HEK293 (cell line): ENCODE measurements at regions not wholly inside any gene's neighbourhood (a gene's known extent, or its start where the extent isn't known, plus 50 kb on each side); places are given as distances from the start of the nearest gene placed in this dataset.

Experiments used
- CTCF ChIA-PET: fragments of 350-600 bp; formaldehyde crosslinking; extraction: SDS; loops from one replicate; lab custom pipeline; 2021; ENCODE audit warnings: antibody characterized with exemption; lab: Yijun Ruan, JAX
- POLR2A ChIA-PET: fragments of 300-600 bp; formaldehyde crosslinking; extraction: SDS; loops from one replicate; lab custom pipeline; 2020; ENCODE audit warnings: antibody characterized with exemption, inconsistent platforms; lab: Yijun Ruan, JAX
- H3K27ac ChIP-seq: fragments of 200-500 bp; sonication (Bioruptor generic); 2 replicates; pipeline ENCODE4 v1.5.1; 2014; ENCODE audit warnings: low read depth, low read length, control low read depth, inconsistent platforms; ENCODE audit errors: extremely low read depth
- H3K36me3 ChIP-seq, 2 experiments: fragments of 200-500 bp in 1 of 2; sonication (Bioruptor generic) in 1 of 2; 1 replicate in 1 of 2; 2 replicates in 1 of 2; pipeline ENCODE4 v1.5.1; 2014 to 2017; ENCODE audit warnings: inconsistent platforms in 2 of 2, low read length in 2 of 2; ENCODE audit not compliant: control insufficient read depth in 2 of 2, insufficient read depth in 1 of 2
- H3K4me1 ChIP-seq: fragments of 200-500 bp; sonication (Bioruptor generic); 2 replicates; pipeline ENCODE4 v1.5.1; 2014; ENCODE audit warnings: mild to moderate bottlenecking, low read length, inconsistent platforms; ENCODE audit not compliant: control insufficient read depth, insufficient read depth
- H3K4me3 ChIP-seq: 2 replicates; pipeline ENCODE4 v1.5.1; 2011; ENCODE audit warnings: low read depth, mild to moderate bottlenecking, control low read depth, low read length, moderate library complexity
- H3K9me3 ChIP-seq: fragments of 200-500 bp; sonication (Bioruptor generic); 2 replicates; pipeline ENCODE4 v1.5.1; 2014; ENCODE audit warnings: low read depth, low read length, inconsistent platforms; ENCODE audit not compliant: control insufficient read depth, insufficient read depth
- BCL11A ChIP-seq: fragments of 450-650 bp; formaldehyde crosslinking; IDR thresholded peaks from 2 replicates; pipeline ENCODE4 v1.5.1; 2016; ENCODE audit warnings: low read depth, missing biosample characterization, missing genetic modification characterization
- EGR2 ChIP-seq: fragments of 450-650 bp; formaldehyde crosslinking; IDR thresholded peaks from 2 replicates; pipeline ENCODE4 v1.5.1; 2016; ENCODE audit warnings: low read depth, missing biosample characterization, missing genetic modification characterization
- HOXD13 ChIP-seq: sonication (generic); formaldehyde crosslinking; IDR thresholded peaks from 2 replicates; pipeline ENCODE4 v1.8.0; 2022; ENCODE audit warnings: missing genetic modification reagents, borderline replicate concordance
- OSR2 ChIP-seq: fragments of 450-650 bp; formaldehyde crosslinking; IDR thresholded peaks from 2 replicates; pipeline ENCODE4 v1.5.1; 2016; ENCODE audit warnings: missing biosample characterization, missing genetic modification characterization
- YY2 ChIP-seq: fragments of 450-650 bp; formaldehyde crosslinking; IDR thresholded peaks from 2 replicates; pipeline ENCODE4 v1.5.1; 2016; ENCODE audit warnings: missing biosample characterization, missing genetic modification characterization
- ZBTB20 ChIP-seq: fragments of 450-650 bp; formaldehyde crosslinking; IDR thresholded peaks from 2 replicates; pipeline ENCODE4 v1.5.1; 2016; ENCODE audit warnings: missing biosample characterization, missing genetic modification characterization
- ZBTB21 ChIP-seq: fragments of 450-650 bp; formaldehyde crosslinking; IDR thresholded peaks from 2 replicates; pipeline ENCODE4 v1.5.1; 2017; ENCODE audit warnings: missing biosample characterization, missing genetic modification characterization
- ZEB2 ChIP-seq: fragments of 450-650 bp; formaldehyde crosslinking; IDR thresholded peaks from 2 replicates; pipeline ENCODE4 v1.5.1; 2016; ENCODE audit warnings: missing biosample characterization, missing genetic modification characterization
- ZFP3 ChIP-seq: fragments of 450-650 bp; formaldehyde crosslinking; IDR thresholded peaks from 2 replicates; pipeline ENCODE4 v1.5.1; 2016; ENCODE audit warnings: low read depth, missing biosample characterization, missing genetic modification characterization
- ZFP37 ChIP-seq: fragments of 450-650 bp; formaldehyde crosslinking; IDR thresholded peaks from 2 replicates; pipeline ENCODE4 v1.5.1; 2016; ENCODE audit warnings: missing biosample characterization, missing genetic modification characterization
- ZNF114 ChIP-seq: fragments of 450-650 bp; formaldehyde crosslinking; IDR thresholded peaks from 2 replicates; pipeline ENCODE4 v1.5.0; 2017; ENCODE audit warnings: missing biosample characterization, missing genetic modification characterization
- ZNF133 ChIP-seq: fragments of 450-650 bp; formaldehyde crosslinking; IDR thresholded peaks from 2 replicates; pipeline ENCODE4 v1.5.1; 2016; ENCODE audit warnings: missing biosample characterization, missing genetic modification characterization
- ZNF184 ChIP-seq: fragments of 450-650 bp; IDR thresholded peaks from 2 replicates; pipeline ENCODE4 v1.5.1; 2018; ENCODE audit warnings: missing biosample characterization, mild to moderate bottlenecking, missing genetic modification characterization
- ZNF211 ChIP-seq: fragments of 450-650 bp; formaldehyde crosslinking; IDR thresholded peaks from 2 replicates; pipeline ENCODE4 v1.5.1; 2016; ENCODE audit warnings: low read depth, missing biosample characterization, missing genetic modification characterization
- ZNF214 ChIP-seq: fragments of 450-650 bp; formaldehyde crosslinking; IDR thresholded peaks from 2 replicates; pipeline ENCODE4 v1.5.1; 2017; ENCODE audit warnings: missing biosample characterization, mild to moderate bottlenecking, missing genetic modification characterization, borderline replicate concordance
- ZNF302 ChIP-seq: fragments of 450-650 bp; formaldehyde crosslinking; IDR thresholded peaks from 2 replicates; pipeline ENCODE4 v1.5.1; 2016; ENCODE audit warnings: missing biosample characterization, missing genetic modification characterization, low read depth
- ZNF324 ChIP-seq: fragments of 450-650 bp; formaldehyde crosslinking; IDR thresholded peaks from 2 replicates; pipeline ENCODE4 v1.5.1; 2016; ENCODE audit warnings: missing biosample characterization, missing genetic modification characterization
- ZNF510 ChIP-seq: fragments of 450-650 bp; formaldehyde crosslinking; IDR thresholded peaks from 2 replicates; pipeline ENCODE4 v1.5.1; 2018; ENCODE audit warnings: mild to moderate bottlenecking, missing genetic modification characterization, missing biosample characterization; ENCODE audit not compliant: insufficient replicate concordance
- ZNF768 ChIP-seq: fragments of 450-650 bp; formaldehyde crosslinking; IDR thresholded peaks from 2 replicates; pipeline ENCODE4 v1.5.1; 2018; ENCODE audit warnings: missing biosample characterization, mild to moderate bottlenecking, missing genetic modification characterization
- ZNF777 ChIP-seq: fragments of 450-650 bp; formaldehyde crosslinking; IDR thresholded peaks from 2 replicates; pipeline ENCODE4 v1.5.1; 2017; ENCODE audit warnings: missing biosample characterization, missing genetic modification characterization, borderline replicate concordance
- ZNF792 ChIP-seq: fragments of 450-650 bp; formaldehyde crosslinking; IDR thresholded peaks from 2 replicates; pipeline ENCODE4 v1.5.1; 2016; ENCODE audit warnings: missing biosample characterization, missing genetic modification characterization
- ZSCAN16 ChIP-seq: fragments of 450-650 bp; formaldehyde crosslinking; IDR thresholded peaks from 2 replicates; pipeline ENCODE4 v1.5.1; 2016; ENCODE audit warnings: missing biosample characterization, missing genetic modification characterization
- TF ChIP-seq, protein P1 (sequence below): fragments of 450-650 bp; formaldehyde crosslinking; IDR thresholded peaks from 2 replicates; pipeline ENCODE4 v1.5.1; 2016; ENCODE audit warnings: missing biosample characterization, missing genetic modification characterization
- TF ChIP-seq, protein P2 (sequence below): fragments of 450-650 bp; formaldehyde crosslinking; IDR thresholded peaks from 2 replicates; pipeline ENCODE4 v1.5.1; 2017; ENCODE audit warnings: missing biosample characterization, missing genetic modification characterization
- TF ChIP-seq, protein P3 (sequence below): fragments of 450-650 bp; formaldehyde crosslinking; IDR thresholded peaks from 2 replicates; pipeline ENCODE4 v1.5.1; 2016; ENCODE audit warnings: missing biosample characterization, missing genetic modification characterization
- TF ChIP-seq, protein P4 (sequence below): fragments of 450-650 bp; formaldehyde crosslinking; IDR thresholded peaks from 2 replicates; pipeline ENCODE4 v1.5.1; 2016; ENCODE audit warnings: missing biosample characterization, missing genetic modification characterization
- TF ChIP-seq, protein P5 (sequence below): fragments of 450-650 bp; formaldehyde crosslinking; IDR thresholded peaks from 2 replicates; pipeline ENCODE4 v1.5.1; 2016; ENCODE audit warnings: missing biosample characterization, missing genetic modification characterization

DNA sequence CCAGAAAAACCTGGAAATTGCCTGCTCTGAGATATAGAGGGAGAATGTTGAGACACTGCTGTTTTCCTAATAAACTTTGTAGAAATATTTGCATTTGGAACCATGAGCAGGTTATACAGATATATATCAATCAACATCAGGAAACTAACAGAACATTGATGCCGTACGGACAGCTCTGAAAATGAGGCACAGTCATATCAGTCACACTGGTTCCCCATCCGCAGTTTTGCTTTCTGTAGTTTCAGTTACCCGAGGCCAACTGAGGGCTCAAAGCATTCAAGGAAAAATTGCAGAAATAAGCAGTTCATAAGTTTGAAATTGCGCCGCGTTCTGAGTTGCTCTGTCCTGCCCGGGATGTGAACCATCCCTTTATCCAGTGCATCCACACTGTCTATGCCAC, 137.9 kb downstream of the KLF6 start (continued):
- TF ChIP-seq, protein P1, sequence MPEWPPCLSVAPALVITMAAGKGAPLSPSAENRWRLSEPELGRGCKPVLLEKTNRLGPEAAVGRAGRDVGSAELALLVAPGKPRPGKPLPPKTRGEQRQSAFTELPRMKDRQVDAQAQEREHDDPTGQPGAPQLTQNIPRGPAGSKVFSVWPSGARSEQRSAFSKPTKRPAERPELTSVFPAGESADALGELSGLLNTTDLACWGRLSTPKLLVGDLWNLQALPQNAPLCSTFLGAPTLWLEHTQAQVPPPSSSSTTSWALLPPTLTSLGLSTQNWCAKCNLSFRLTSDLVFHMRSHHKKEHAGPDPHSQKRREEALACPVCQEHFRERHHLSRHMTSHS: no peak
- no peak for TF ChIP-seq ZEB2 (tag by site-specific recombination)

DNA sequence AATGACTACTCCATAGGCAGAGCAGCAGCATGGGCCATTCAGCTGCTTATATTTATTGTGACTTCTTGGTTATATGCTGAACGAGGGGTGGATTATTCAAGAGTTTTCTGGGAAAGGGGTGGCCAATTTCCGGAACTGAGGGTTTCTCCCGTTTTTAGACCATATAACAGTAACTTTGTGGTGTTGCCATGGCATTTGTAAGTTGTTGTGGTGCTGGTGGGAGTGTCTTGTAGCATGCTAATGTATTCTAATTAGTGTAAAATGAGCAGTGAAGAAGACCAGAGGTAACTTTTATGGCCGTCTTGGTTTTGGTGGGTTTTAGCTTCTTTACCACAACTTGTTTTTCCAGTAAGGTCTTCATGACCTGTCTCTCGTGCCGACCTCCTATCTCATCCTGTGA, 139.6 kb downstream of the KLF6 start:
- CTCF ChIA-PET: interaction anchor here (1.1 kb wide), 1 partner anchor 9 kb away, joined by 3 read pairs; no protein-coding TSS in a partner anchor
- Histone ChIP-seq H3K27ac (no peak overlapping the region), H3K4me3 (no peak overlapping the region), H3K36me3 (no peaks in the 10 kb centered on the region), H3K4me1 (no peaks in the 10 kb centered on the region), H3K9me3 (no peaks in the 10 kb centered on the region)
- POLR2A ChIA-PET: no interaction called here
- TF ChIP-seq ZSCAN16 (tag by site-specific recombination) (no peak), YY2 (no peak), ZNF211 (no peak)

DNA sequence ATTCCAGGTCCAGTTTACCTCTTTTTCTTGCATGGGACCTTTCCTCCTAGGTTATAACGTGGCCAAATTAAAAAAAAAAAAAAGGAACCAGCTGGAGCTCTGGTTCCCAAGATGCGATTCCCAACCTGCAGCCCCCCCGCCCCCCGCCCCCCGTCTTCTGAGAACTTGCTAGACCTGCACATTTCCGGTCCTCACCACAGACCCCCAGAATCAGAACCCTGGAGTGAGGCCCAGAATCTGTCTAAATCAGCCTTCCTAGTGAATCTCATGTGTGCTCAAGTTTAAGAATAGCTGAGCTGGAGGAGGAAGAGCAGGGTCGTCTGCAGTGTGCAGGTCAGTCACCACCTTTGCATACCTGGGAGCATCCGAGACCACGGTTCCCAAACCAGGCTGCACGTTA, 144.2 kb downstream of the KLF6 start:
- POLR2A ChIA-PET: no interaction called here
- Histone ChIP-seq H3K4me1 (no peaks in the 10 kb centered on the region), H3K36me3 (no peaks in the 10 kb centered on the region)

DNA sequence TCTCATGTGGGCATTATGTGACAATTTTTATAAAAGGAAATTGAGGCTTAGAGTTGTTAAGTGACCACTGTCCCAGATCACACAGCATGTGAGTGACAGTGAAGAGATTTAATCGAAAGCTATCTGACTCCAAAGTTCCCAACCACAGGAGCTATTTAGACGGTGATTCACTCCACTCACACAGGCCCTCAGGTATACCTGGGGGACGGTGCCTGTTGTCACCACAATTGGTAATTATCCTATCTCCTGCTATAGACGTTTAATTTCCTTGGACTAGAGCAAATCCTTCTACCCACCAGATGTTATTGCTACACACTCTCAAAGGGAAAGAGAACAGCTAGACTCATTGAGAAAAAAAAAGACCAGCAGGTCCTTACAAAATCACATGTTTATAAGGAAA, 145.5 kb downstream of the KLF6 start:
- TF ChIP-seq ZNF133 (tag by site-specific recombination): no peak
- TF ChIP-seq, protein P2, sequence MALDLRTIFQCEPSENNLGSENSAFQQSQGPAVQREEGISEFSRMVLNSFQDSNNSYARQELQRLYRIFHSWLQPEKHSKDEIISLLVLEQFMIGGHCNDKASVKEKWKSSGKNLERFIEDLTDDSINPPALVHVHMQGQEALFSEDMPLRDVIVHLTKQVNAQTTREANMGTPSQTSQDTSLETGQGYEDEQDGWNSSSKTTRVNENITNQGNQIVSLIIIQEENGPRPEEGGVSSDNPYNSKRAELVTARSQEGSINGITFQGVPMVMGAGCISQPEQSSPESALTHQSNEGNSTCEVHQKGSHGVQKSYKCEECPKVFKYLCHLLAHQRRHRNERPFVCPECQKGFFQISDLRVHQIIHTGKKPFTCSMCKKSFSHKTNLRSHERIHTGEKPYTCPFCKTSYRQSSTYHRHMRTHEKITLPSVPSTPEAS (tag by site-specific recombination): no peak
- no peak for TF ChIP-seq HOXD13
- TF ChIP-seq, protein P3, sequence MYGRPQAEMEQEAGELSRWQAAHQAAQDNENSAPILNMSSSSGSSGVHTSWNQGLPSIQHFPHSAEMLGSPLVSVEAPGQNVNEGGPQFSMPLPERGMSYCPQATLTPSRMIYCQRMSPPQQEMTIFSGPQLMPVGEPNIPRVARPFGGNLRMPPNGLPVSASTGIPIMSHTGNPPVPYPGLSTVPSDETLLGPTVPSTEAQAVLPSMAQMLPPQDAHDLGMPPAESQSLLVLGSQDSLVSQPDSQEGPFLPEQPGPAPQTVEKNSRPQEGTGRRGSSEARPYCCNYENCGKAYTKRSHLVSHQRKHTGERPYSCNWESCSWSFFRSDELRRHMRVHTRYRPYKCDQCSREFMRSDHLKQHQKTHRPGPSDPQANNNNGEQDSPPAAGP (tag by site-specific recombination): no peak
- TF ChIP-seq, all 188 proteins: peak for 0
- Histone ChIP-seq H3K27ac (no peak overlapping the region), H3K36me3 (no peaks in the 10 kb centered on the region), H3K9me3 (no peaks in the 10 kb centered on the region), H3K4me3 (no peak overlapping the region), H3K4me1 (no peaks in the 10 kb centered on the region)
- CTCF ChIA-PET: no interaction called here
- POLR2A ChIA-PET: no interaction called here

More for the DNA sequence above, 144.2 kb downstream of the KLF6 start:
- Histone ChIP-seq H3K4me3 (no peak overlapping the region), H3K27ac (no peak overlapping the region), H3K9me3 (no peaks in the 10 kb centered on the region)
- no peak for TF ChIP-seq ZFP3 (tag by site-specific recombination)
- no peak for TF ChIP-seq ZNF792 (tag by site-specific recombination)
- TF ChIP-seq ZNF510 (tag by site-specific recombination): no peak
- no peak for TF ChIP-seq ZFP37 (tag by site-specific recombination)
- TF ChIP-seq, protein P4, sequence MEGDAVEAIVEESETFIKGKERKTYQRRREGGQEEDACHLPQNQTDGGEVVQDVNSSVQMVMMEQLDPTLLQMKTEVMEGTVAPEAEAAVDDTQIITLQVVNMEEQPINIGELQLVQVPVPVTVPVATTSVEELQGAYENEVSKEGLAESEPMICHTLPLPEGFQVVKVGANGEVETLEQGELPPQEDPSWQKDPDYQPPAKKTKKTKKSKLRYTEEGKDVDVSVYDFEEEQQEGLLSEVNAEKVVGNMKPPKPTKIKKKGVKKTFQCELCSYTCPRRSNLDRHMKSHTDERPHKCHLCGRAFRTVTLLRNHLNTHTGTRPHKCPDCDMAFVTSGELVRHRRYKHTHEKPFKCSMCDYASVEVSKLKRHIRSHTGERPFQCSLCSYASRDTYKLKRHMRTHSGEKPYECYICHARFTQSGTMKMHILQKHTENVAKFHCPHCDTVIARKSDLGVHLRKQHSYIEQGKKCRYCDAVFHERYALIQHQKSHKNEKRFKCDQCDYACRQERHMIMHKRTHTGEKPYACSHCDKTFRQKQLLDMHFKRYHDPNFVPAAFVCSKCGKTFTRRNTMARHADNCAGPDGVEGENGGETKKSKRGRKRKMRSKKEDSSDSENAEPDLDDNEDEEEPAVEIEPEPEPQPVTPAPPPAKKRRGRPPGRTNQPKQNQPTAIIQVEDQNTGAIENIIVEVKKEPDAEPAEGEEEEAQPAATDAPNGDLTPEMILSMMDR (tag by site-specific recombination): no peak
- TF ChIP-seq YY2: no peak
- no peak for TF ChIP-seq ZBTB21 (tag by site-specific recombination)
- TF ChIP-seq BCL11A (tag by site-specific recombination): no peak
- TF ChIP-seq OSR2: no peak
- no peak for TF ChIP-seq ZBTB20 (tag by site-specific recombination)
- TF ChIP-seq ZNF302 (tag by site-specific recombination): no peak
- no peak for TF ChIP-seq ZNF214 (tag by site-specific recombination)
- TF ChIP-seq ZNF324: no peak
- TF ChIP-seq ZNF184: no peak
- TF ChIP-seq ZNF768 (tag by site-specific recombination): no peak
- TF ChIP-seq, protein P5, sequence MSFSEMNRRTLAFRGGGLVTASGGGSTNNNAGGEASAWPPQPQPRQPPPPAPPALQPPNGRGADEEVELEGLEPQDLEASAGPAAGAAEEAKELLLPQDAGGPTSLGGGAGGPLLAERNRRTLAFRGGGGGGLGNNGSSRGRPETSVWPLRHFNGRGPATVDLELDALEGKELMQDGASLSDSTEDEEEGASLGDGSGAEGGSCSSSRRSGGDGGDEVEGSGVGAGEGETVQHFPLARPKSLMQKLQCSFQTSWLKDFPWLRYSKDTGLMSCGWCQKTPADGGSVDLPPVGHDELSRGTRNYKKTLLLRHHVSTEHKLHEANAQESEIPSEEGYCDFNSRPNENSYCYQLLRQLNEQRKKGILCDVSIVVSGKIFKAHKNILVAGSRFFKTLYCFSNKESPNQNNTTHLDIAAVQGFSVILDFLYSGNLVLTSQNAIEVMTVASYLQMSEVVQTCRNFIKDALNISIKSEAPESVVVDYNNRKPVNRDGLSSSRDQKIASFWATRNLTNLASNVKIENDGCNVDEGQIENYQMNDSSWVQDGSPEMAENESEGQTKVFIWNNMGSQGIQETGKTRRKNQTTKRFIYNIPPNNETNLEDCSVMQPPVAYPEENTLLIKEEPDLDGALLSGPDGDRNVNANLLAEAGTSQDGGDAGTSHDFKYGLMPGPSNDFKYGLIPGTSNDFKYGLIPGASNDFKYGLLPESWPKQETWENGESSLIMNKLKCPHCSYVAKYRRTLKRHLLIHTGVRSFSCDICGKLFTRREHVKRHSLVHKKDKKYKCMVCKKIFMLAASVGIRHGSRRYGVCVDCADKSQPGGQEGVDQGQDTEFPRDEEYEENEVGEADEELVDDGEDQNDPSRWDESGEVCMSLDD (tag by site-specific recombination): no peak
- TF ChIP-seq ZNF114 (tag by site-specific recombination): no peak
- TF ChIP-seq EGR2 (tag by site-specific recombination): no peak
- TF ChIP-seq ZNF777 (tag by site-specific recombination): no peak
- CTCF ChIA-PET: no interaction called here
